ENCODE measurements at regions not wholly inside any gene's neighbourhood (a gene's known extent, or its start where the extent isn't known, plus 50 kb on each side); places are given as distances from the start of the nearest gene placed in this dataset.

DNA sequence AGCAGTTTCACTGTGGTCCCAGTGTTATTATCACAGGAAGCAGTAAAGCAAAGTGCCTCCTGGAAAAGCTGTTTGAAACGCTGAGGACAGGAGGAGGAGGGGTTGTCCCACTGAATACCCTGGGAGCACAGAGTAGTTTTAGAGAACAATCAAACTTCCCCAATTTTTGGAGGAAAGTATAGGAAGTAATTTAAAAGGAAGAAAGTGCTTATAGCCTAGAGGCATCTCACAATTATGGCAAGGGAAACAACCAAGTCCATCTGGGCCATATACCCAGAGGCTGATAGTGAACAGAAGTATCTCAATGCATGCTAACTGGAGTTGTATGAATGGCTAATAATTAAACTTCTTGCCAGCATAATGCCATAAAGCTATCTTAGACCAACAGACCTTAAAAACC is 137.2 kb upstream of the EPHA6 start:
- Histone ChIP-seq H4K20me1 (replicated peaks; ENCODE audit: control insufficient read depth, insufficient read depth, low read length) (no peaks in the 10 kb centered on the region), H3K4me2 (ENCODE audit: insufficient read depth, low read length) (no peak overlapping the region), H3K9ac (ENCODE audit: insufficient read depth in 1 of 2, low read depth in 2 of 2, low read length in 2 of 2) (no peak overlapping the region), H3K36me3 (ENCODE audit: control insufficient read depth, insufficient read depth, low read length) (no peaks in the 10 kb centered on the region), H3K27ac (ENCODE audit: extremely low read depth, low read depth, low read length) (no peak overlapping the region), H3K27me3 (ENCODE audit: control insufficient read depth in 2 of 2, insufficient read depth in 2 of 2, low read length in 2 of 2) (no peaks in the 10 kb centered on the region), H3K79me2 (ENCODE audit: control insufficient read depth, insufficient read depth, low read length) (no peaks in the 10 kb centered on the region), H3K4me1 (replicated peaks in 1 of 2; ENCODE audit: control insufficient read depth in 2 of 2, insufficient read depth in 2 of 2, low read length in 2 of 2) (no peaks in the 10 kb centered on the region), H3K9me1 (ENCODE audit: control insufficient read depth, insufficient read depth, low read length) (no peaks in the 10 kb centered on the region), H3K9me3 (replicated peaks; ENCODE audit: control insufficient read depth, insufficient read depth, low read depth, low read length) (no peaks in the 10 kb centered on the region), H3K4me3 (no peak overlapping the region), H2AFZ (ENCODE audit: low read depth, low read length) (no peak overlapping the region)
- TF ChIP-seq SMAD3 (CRISPR knock-in tag; conservative IDR thresholded peaks at IDR 0.05) (no peak), EHMT2 (IDR thresholded peaks at IDR 0.05) (no peak), SP1 (CRISPR knock-in tag; IDR thresholded peaks at IDR 0.05) (no peak), ZNF239 (CRISPR knock-in tag; IDR thresholded peaks at IDR 0.05) (no peak), MYC (IDR thresholded peaks at IDR 0.05; ENCODE audit: low read depth, low read length) (no peak), MYC (CRISPR knock-in tag; IDR thresholded peaks at IDR 0.05; ENCODE audit: borderline replicate concordance, low read depth) (no peak)
- TF ChIP-seq, protein P1, sequence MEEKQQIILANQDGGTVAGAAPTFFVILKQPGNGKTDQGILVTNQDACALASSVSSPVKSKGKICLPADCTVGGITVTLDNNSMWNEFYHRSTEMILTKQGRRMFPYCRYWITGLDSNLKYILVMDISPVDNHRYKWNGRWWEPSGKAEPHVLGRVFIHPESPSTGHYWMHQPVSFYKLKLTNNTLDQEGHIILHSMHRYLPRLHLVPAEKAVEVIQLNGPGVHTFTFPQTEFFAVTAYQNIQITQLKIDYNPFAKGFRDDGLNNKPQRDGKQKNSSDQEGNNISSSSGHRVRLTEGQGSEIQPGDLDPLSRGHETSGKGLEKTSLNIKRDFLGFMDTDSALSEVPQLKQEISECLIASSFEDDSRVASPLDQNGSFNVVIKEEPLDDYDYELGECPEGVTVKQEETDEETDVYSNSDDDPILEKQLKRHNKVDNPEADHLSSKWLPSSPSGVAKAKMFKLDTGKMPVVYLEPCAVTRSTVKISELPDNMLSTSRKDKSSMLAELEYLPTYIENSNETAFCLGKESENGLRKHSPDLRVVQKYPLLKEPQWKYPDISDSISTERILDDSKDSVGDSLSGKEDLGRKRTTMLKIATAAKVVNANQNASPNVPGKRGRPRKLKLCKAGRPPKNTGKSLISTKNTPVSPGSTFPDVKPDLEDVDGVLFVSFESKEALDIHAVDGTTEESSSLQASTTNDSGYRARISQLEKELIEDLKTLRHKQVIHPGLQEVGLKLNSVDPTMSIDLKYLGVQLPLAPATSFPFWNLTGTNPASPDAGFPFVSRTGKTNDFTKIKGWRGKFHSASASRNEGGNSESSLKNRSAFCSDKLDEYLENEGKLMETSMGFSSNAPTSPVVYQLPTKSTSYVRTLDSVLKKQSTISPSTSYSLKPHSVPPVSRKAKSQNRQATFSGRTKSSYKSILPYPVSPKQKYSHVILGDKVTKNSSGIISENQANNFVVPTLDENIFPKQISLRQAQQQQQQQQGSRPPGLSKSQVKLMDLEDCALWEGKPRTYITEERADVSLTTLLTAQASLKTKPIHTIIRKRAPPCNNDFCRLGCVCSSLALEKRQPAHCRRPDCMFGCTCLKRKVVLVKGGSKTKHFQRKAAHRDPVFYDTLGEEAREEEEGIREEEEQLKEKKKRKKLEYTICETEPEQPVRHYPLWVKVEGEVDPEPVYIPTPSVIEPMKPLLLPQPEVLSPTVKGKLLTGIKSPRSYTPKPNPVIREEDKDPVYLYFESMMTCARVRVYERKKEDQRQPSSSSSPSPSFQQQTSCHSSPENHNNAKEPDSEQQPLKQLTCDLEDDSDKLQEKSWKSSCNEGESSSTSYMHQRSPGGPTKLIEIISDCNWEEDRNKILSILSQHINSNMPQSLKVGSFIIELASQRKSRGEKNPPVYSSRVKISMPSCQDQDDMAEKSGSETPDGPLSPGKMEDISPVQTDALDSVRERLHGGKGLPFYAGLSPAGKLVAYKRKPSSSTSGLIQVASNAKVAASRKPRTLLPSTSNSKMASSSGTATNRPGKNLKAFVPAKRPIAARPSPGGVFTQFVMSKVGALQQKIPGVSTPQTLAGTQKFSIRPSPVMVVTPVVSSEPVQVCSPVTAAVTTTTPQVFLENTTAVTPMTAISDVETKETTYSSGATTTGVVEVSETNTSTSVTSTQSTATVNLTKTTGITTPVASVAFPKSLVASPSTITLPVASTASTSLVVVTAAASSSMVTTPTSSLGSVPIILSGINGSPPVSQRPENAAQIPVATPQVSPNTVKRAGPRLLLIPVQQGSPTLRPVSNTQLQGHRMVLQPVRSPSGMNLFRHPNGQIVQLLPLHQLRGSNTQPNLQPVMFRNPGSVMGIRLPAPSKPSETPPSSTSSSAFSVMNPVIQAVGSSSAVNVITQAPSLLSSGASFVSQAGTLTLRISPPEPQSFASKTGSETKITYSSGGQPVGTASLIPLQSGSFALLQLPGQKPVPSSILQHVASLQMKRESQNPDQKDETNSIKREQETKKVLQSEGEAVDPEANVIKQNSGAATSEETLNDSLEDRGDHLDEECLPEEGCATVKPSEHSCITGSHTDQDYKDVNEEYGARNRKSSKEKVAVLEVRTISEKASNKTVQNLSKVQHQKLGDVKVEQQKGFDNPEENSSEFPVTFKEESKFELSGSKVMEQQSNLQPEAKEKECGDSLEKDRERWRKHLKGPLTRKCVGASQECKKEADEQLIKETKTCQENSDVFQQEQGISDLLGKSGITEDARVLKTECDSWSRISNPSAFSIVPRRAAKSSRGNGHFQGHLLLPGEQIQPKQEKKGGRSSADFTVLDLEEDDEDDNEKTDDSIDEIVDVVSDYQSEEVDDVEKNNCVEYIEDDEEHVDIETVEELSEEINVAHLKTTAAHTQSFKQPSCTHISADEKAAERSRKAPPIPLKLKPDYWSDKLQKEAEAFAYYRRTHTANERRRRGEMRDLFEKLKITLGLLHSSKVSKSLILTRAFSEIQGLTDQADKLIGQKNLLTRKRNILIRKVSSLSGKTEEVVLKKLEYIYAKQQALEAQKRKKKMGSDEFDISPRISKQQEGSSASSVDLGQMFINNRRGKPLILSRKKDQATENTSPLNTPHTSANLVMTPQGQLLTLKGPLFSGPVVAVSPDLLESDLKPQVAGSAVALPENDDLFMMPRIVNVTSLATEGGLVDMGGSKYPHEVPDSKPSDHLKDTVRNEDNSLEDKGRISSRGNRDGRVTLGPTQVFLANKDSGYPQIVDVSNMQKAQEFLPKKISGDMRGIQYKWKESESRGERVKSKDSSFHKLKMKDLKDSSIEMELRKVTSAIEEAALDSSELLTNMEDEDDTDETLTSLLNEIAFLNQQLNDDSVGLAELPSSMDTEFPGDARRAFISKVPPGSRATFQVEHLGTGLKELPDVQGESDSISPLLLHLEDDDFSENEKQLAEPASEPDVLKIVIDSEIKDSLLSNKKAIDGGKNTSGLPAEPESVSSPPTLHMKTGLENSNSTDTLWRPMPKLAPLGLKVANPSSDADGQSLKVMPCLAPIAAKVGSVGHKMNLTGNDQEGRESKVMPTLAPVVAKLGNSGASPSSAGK (IDR thresholded peaks at IDR 0.05) = no peak
- intact Hi-C loops (cut with micrococcal nuclease) = no loop called here
- no TSS peak for BruUV-seq (replicated peaks)
- ChIA-PET CTCF (ENCODE audit: low intra/inter-chr PET ratio) (no interaction called here), POLR2A (no interaction called here)
- in situ Hi-C loops (cut with MboI) = no loop called here
- no peak for ATAC-seq
- FAIRE-seq = no peak
- no peak for DNase-seq (ENCODE audit: extremely low read depth in 1 of 4, low spot score in 3 of 4)
- WGBS (ENCODE audit: insufficient coverage, low coverage, missing lambda C conversion rate) = no CpG with 5 or more reads among the region's 1 CpG

Measured in K562 (cell line).